SK-N-SH (cell line): ENCODE measurements at regions not wholly inside any gene's neighbourhood (a gene's known extent, or its start where the extent isn't known, plus 50 kb on each side); places are given as distances from the start of the nearest gene placed in this dataset.

Experiments used
- CTCF ChIA-PET: fragments of 300-600, 350-600 bp; formaldehyde crosslinking; extraction: SDS; loops from one replicate; lab custom pipeline; 2021; lab: Yijun Ruan, JAX
- POLR2A ChIA-PET: fragments of 350-600 bp; sonication (Branson Sonifier 250); formaldehyde crosslinking; extraction: SDS; loops from one replicate; lab custom pipeline; 2020; ENCODE audit warnings: antibody characterized with exemption, inconsistent platforms; lab: Yijun Ruan, JAX
- DNase-seq: peaks from one replicate; pipeline ENCODE4 v3.0.0; 2012
- H2AFZ ChIP-seq: fragments of 200-600 bp; sonication (generic); 2 replicates; pipeline ENCODE4 v1.8.1; 2016; ENCODE audit warnings: antibody characterized with exemption, mild to moderate bottlenecking, low read depth
- H3F3A ChIP-seq: fragments of 200-600 bp; sonication (generic); replicated peaks from 2 replicates; pipeline ENCODE3; 2016; ENCODE audit warnings: antibody characterized with exemption, mild to moderate bottlenecking; ENCODE audit not compliant: insufficient read depth
- H3K27ac ChIP-seq, 2 experiments: fragments of 200-500 bp in 1 of 2; fragments of 200-600 bp in 1 of 2; sonication (Bioruptor generic) in 1 of 2; sonication (generic), shearing (Covaris generic) in 1 of 2; 2 replicates each; pipeline versions ENCODE4 v1.5.1 to v1.6.1; 2014 to 2016; ENCODE audit warnings: low read depth in 2 of 2, inconsistent platforms in 1 of 2, low read length in 1 of 2, mild to moderate bottlenecking in 1 of 2, mixed read lengths in 1 of 2
- H3K27me3 ChIP-seq: fragments of 200-600 bp; sonication (generic), shearing (Covaris generic); 2 replicates; pipeline ENCODE4 v1.6.1; 2016; ENCODE audit warnings: mixed run types; ENCODE audit not compliant: insufficient read depth
- H3K36me3 ChIP-seq, 2 experiments: fragments of 200-500 bp in 1 of 2; fragments of 200-600 bp in 1 of 2; sonication (Bioruptor generic) in 1 of 2; sonication (generic) in 1 of 2; replicated peaks in 1 of 2; 2 replicates each; pipeline versions ENCODE3 to v1.5.1; 2014 to 2016; ENCODE audit warnings: low read length in 1 of 2, mild to moderate bottlenecking in 1 of 2; ENCODE audit not compliant: insufficient read depth in 2 of 2, control insufficient read depth in 1 of 2
- H3K4me1 ChIP-seq, 2 experiments: fragments of 200-500 bp in 1 of 2; fragments of 200-600 bp in 1 of 2; sonication (Bioruptor generic) in 1 of 2; sonication (generic), shearing (Covaris generic) in 1 of 2; 2 replicates each; pipeline versions ENCODE4 v1.5.1 to v1.6.1; 2014 to 2016; ENCODE audit warnings: low read depth in 1 of 2, low read length in 1 of 2, mixed run types in 1 of 2; ENCODE audit not compliant: insufficient read depth in 2 of 2, control insufficient read depth in 1 of 2
- H3K4me2 ChIP-seq: fragments of 200-600 bp; sonication (generic), shearing (Covaris generic); 2 replicates; pipeline ENCODE4 v1.6.1; 2017; ENCODE audit warnings: mixed run types
- H3K4me3 ChIP-seq, 2 experiments: fragments of 200-500 bp in 1 of 2; fragments of 200-600 bp in 1 of 2; sonication (Bioruptor generic) in 1 of 2; sonication (generic), shearing (Covaris generic) in 1 of 2; 2 replicates each; pipeline versions ENCODE4 v1.5.1 to v1.8.1; 2014 to 2016; ENCODE audit warnings: low read depth in 2 of 2, inconsistent platforms in 1 of 2, low read length in 1 of 2, mild to moderate bottlenecking in 1 of 2, mixed read lengths in 1 of 2, moderate library complexity in 1 of 2
- H3K79me2 ChIP-seq: fragments of 200-600 bp; sonication (generic); 2 replicates; pipeline ENCODE4 v1.8.1; 2017; ENCODE audit warnings: mild to moderate bottlenecking; ENCODE audit not compliant: insufficient read depth
- H3K9ac ChIP-seq: fragments of 200-600 bp; sonication (generic); 2 replicates; pipeline ENCODE4 v1.6.1; 2017; ENCODE audit warnings: mixed run types
- H3K9me2 ChIP-seq: fragments of 200-600 bp; sonication (generic); 2 replicates; pipeline ENCODE4 v1.6.1; 2017; ENCODE audit warnings: mixed run types
- H3K9me3 ChIP-seq: fragments of 200-600 bp; sonication (generic); 2 replicates; pipeline ENCODE4 v1.6.1; 2017; ENCODE audit warnings: mixed run types, mild to moderate bottlenecking, moderate library complexity
- H4K20me1 ChIP-seq: fragments of 200-600 bp; sonication (generic); 2 replicates; pipeline ENCODE4 v1.6.1; 2017; ENCODE audit warnings: mild to moderate bottlenecking, mixed run types; ENCODE audit not compliant: insufficient read depth
- CHD2 ChIP-seq: fragments of 150-350 bp; IDR thresholded peaks from 2 replicates; pipeline ENCODE4 v1.6.1; 2018; ENCODE audit warnings: low read length; ENCODE audit not compliant: partially characterized antibody
- EP300 ChIP-seq, 2 experiments: IDR thresholded peaks; 2 replicates each; pipeline versions ENCODE4 v1.4.0 to v1.6.1; 2012; ENCODE audit warnings: borderline replicate concordance in 1 of 2, low read depth in 1 of 2, low read length in 1 of 2
- FOSL2 ChIP-seq: IDR thresholded peaks from 2 replicates; pipeline ENCODE4 v1.4.0; 2012; ENCODE audit warnings: low read depth, mild to moderate bottlenecking, moderate library complexity, borderline replicate concordance
- FOXM1 ChIP-seq: IDR thresholded peaks from 2 replicates; pipeline ENCODE4 v1.4.0; 2012; ENCODE audit warnings: low read depth, mild to moderate bottlenecking
- GABPA ChIP-seq: IDR thresholded peaks from 2 replicates; pipeline ENCODE4 v1.4.0; 2012; ENCODE audit warnings: low read depth, mild to moderate bottlenecking
- MEF2A ChIP-seq: IDR thresholded peaks from 2 replicates; pipeline ENCODE4 v1.4.0; 2012; ENCODE audit warnings: low read depth, borderline replicate concordance
- NRF1 ChIP-seq: IDR thresholded peaks from 2 replicates; pipeline ENCODE4 v1.6.1; 2012; ENCODE audit warnings: low read depth, mild to moderate bottlenecking, low read length
- PBX3 ChIP-seq: IDR thresholded peaks from 2 replicates; pipeline ENCODE4; 2012
- RAD21 ChIP-seq: IDR thresholded peaks from 2 replicates; pipeline ENCODE4 v1.6.1; 2012; ENCODE audit warnings: mild to moderate bottlenecking, low read length
- RFX5 ChIP-seq: IDR thresholded peaks from 2 replicates; pipeline ENCODE4 v1.6.1; 2012; ENCODE audit warnings: mild to moderate bottlenecking, improper control_type of control experiment, low read length
- SMC3 ChIP-seq: IDR thresholded peaks from 2 replicates; pipeline ENCODE4 v1.6.1; 2012; ENCODE audit warnings: low read depth, low read length, improper control_type of control experiment
- TEAD4 ChIP-seq: IDR thresholded peaks from 2 replicates; pipeline ENCODE4 v1.4.0; 2012; ENCODE audit warnings: mild to moderate bottlenecking, borderline replicate concordance; ENCODE audit not compliant: insufficient read depth
- USF1 ChIP-seq: IDR thresholded peaks from 2 replicates; pipeline ENCODE4 v1.4.0; 2012; ENCODE audit warnings: low read depth, borderline replicate concordance
- ZBTB33 ChIP-seq: IDR thresholded peaks from 2 replicates; pipeline ENCODE4 v1.4.0; 2012; ENCODE audit warnings: low read depth, borderline replicate concordance
- WGBS: methylation state at CpG from one replicate; pipeline ENCODE4 v1.1.6; 2017; ENCODE audit warnings: low lambda C conversion rate; 5-methylcytosine and 5-hydroxymethylcytosine counted together

- WGBS, result 44% methylated on average over 2 of the region's 2 CpGs
- H3K9me3 ChIP-seq, result no peaks in the 10 kb centered on the region
- no peaks in the 10 kb centered on the region for H3F3A ChIP-seq
- ChIA-PET POLR2A (no interaction called here), CTCF (interaction anchor here (1.2 kb wide), 1 partner anchor 24 kb away, joined by 3 read pairs; no protein-coding TSS in a partner anchor)
- no peak overlapping the region for H2AFZ ChIP-seq
- H3K9me2 ChIP-seq, result no peaks in the 10 kb centered on the region
- H3K27me3 ChIP-seq, result no peaks in the 10 kb centered on the region
- H3K36me3 ChIP-seq, result no peaks in the 10 kb centered on the region
- H3K4me1 ChIP-seq, result no peaks in the 10 kb centered on the region
- H4K20me1 ChIP-seq, result no peaks in the 10 kb centered on the region
- H3K4me3 ChIP-seq, result no peak overlapping the region
- TF ChIP-seq PBX3 (no peak), NRF1 (no peak)
- no peak overlapping the region for H3K4me2 ChIP-seq
- no peaks in the 10 kb centered on the region for H3K79me2 ChIP-seq
- no peak for DNase-seq
- H3K27ac ChIP-seq, result no peak overlapping the region
- H3K9ac ChIP-seq, result no peak overlapping the region
Measured at GRCh38 chr4:89563431-89563830, 255.8 kb upstream of the GPRIN3 start.

GRCh38 chr4:89562746-89563145, 255.1 kb upstream of the GPRIN3 start:
- ChIA-PET CTCF (interaction anchor here (0.9 kb wide), 1 partner anchor 22 kb away, joined by 3 read pairs; no protein-coding TSS in a partner anchor), POLR2A (no interaction called here)
- H3K4me2 ChIP-seq, result no peak overlapping the region
- TF ChIP-seq RFX5, result no peak
- no peak for TF ChIP-seq RAD21
- TF ChIP-seq FOSL2, result no peak
- TF ChIP-seq USF1, result no peak
- TF ChIP-seq EP300 (IDR thresholded peaks at IDR 0.05; ENCODE audit: borderline replicate concordance in 1 of 2, low read depth in 1 of 2, low read length in 1 of 2), result no peak
- no peak for TF ChIP-seq FOXM1
- no peak for TF ChIP-seq MEF2A
- no peak for TF ChIP-seq TEAD4
- no peak overlapping the region for H3K4me3 ChIP-seq
- WGBS, result 49% methylated on average over 3 of the region's 3 CpGs
- H3K27me3 ChIP-seq, result no peaks in the 10 kb centered on the region
- H3K9me3 ChIP-seq, result no peaks in the 10 kb centered on the region
- H3K9me2 ChIP-seq, result no peaks in the 10 kb centered on the region
- H3K79me2 ChIP-seq, result no peaks in the 10 kb centered on the region
- no peak for DNase-seq
- no peak overlapping the region for H3K9ac ChIP-seq
- H3K4me1 ChIP-seq, result no peaks in the 10 kb centered on the region
- no peaks in the 10 kb centered on the region for H3F3A ChIP-seq
- H3K36me3 ChIP-seq, result no peaks in the 10 kb centered on the region
- H4K20me1 ChIP-seq, result no peaks in the 10 kb centered on the region
- H3K27ac ChIP-seq, result no peak overlapping the region
- no peak overlapping the region for H2AFZ ChIP-seq

GRCh38 chr4:89561048-89561447, 253.4 kb upstream of the GPRIN3 start:
- Histone ChIP-seq H3K9me3 (no peaks in the 10 kb centered on the region), H2AFZ (no peak overlapping the region), H3K4me2 (no peak overlapping the region), H3K27me3 (no peaks in the 10 kb centered on the region), H3F3A (no peaks in the 10 kb centered on the region), H3K9ac (no peak overlapping the region), H3K27ac (no peak overlapping the region), H3K9me2 (no peaks in the 10 kb centered on the region), H4K20me1 (no peaks in the 10 kb centered on the region), H3K4me1 (no peaks in the 10 kb centered on the region), H3K36me3 (no peaks in the 10 kb centered on the region), H3K4me3 (no peak overlapping the region), H3K79me2 (no peaks in the 10 kb centered on the region)
- WGBS, result 57% methylated on average over 2 of the region's 2 CpGs
- POLR2A ChIA-PET, result no interaction called here
- TF ChIP-seq ZBTB33 (no peak), GABPA (no peak), SMC3 (no peak), RAD21 (no peak), CHD2 (no peak)
- no peak for DNase-seq
- CTCF ChIA-PET, result interaction anchor here (1.2 kb wide), 1 partner anchor 8 kb away, joined by 3 read pairs; no protein-coding TSS in a partner anchor
